Tibial nerve (tissue), 4 donors: ENCODE measurements at regions not wholly inside any gene's neighbourhood (a gene's known extent, or its start where the extent isn't known, plus 50 kb on each side); places are given as distances from the start of the nearest gene placed in this dataset.

Source experiments
- CTCF ChIP-seq, 5 experiments: fragments of 200-600 bp in 3 of 5; fragments of 450-650 bp in 2 of 5; sonication (generic) in 3 of 5; IDR thresholded peaks; one replicate each; pipeline ENCODE4 v1.5.1; 2016 to 2019; ENCODE audit warnings: antibody characterized with exemption in 5 of 5, mild to moderate bottlenecking in 3 of 5, moderate library complexity in 2 of 5
- EP300 ChIP-seq, 2 donors: sonication (generic); formaldehyde crosslinking; IDR thresholded peaks; one replicate each; pipeline ENCODE4 v1.6.1; 2017; ENCODE audit warnings: antibody characterized with exemption in 2 of 2, mild to moderate bottlenecking in 1 of 2
- POLR2A ChIP-seq, 2 donors: fragments of 450-650 bp; IDR thresholded peaks; one replicate each; pipeline ENCODE4 v1.6.1; 2017; ENCODE audit warnings: antibody characterized with exemption in 2 of 2, mild to moderate bottlenecking in 2 of 2, moderate library complexity in 2 of 2

- no peak for TF ChIP-seq POLR2A (IDR thresholded peaks at IDR 0.05)
- no peak for TF ChIP-seq CTCF (IDR thresholded peaks at IDR 0.05)
- no peak for TF ChIP-seq EP300 (IDR thresholded peaks at IDR 0.05)
Observed at GRCh38 chr9:107193251-107193650, 89.8 kb upstream of the RAD23B start.
